H1 (cell line): ENCODE measurements at regions not wholly inside any gene's neighbourhood (a gene's known extent, or its start where the extent isn't known, plus 50 kb on each side); places are given as distances from the start of the nearest gene placed in this dataset.

ENCODE experiments used
- ASH2L ChIP-seq: fragments of 200-600, 300-600 bp; sonication (generic); IDR thresholded peaks from one replicate; pipeline ENCODE4 v1.7.1; 2017; ENCODE audit warnings: low read length
- EZH2 ChIP-seq: fragments of 200-600 bp; sonication (generic); IDR thresholded peaks from 2 replicates; pipeline ENCODE4 v1.7.1; 2012; ENCODE audit warnings: low read depth, mild to moderate bottlenecking, moderate library complexity, low read length, inconsistent platforms; ENCODE audit not compliant: severe bottlenecking
- HDAC6 ChIP-seq: IDR thresholded peaks from one replicate; pipeline ENCODE4 v1.7.1; 2012; ENCODE audit warnings: low read depth, mild to moderate bottlenecking, inconsistent platforms, low read length, moderate library complexity
- POU5F1 ChIP-seq: IDR thresholded peaks from 2 replicates; pipeline ENCODE4 v1.6.1; 2011; ENCODE audit warnings: low read depth, mild to moderate bottlenecking, low read length, moderate library complexity
- RAD21 ChIP-seq, 2 experiments: IDR thresholded peaks in 1 of 2; conservative IDR thresholded peaks in 1 of 2; 2 replicates each; pipeline ENCODE4 v1.6.1; 2011; ENCODE audit warnings: low read depth in 2 of 2, low read length in 2 of 2, improper control_type of control experiment in 1 of 2, inconsistent platforms in 1 of 2, mild to moderate bottlenecking in 1 of 2, moderate library complexity in 1 of 2

GRCh38 chr5:165407352-165407751 lies 1901.9 kb downstream of the MAT2B start (continued):
- TF ChIP-seq HDAC6 (no peak), POU5F1 (no peak), ASH2L (no peak), EZH2 (no peak), RAD21 (IDR thresholded peaks at IDR 0.05 in 1 of 2, conservative IDR thresholded peaks at IDR 0.05 in 1 of 2; ENCODE audit: low read depth in 2 of 2, low read length in 2 of 2) (no peak)
